GM20000 (cell line): ENCODE measurements at regions not wholly inside any gene's neighbourhood (a gene's known extent, or its start where the extent isn't known, plus 50 kb on each side); places are given as distances from the start of the nearest gene placed in this dataset.

ENCODE experiments used
- DNase-seq: peaks from one replicate; pipeline ENCODE4 v3.0.0; 2012; ENCODE audit warnings: low spot score
- CTCF ChIP-seq: IDR thresholded peaks from 2 replicates; pipeline ENCODE4 v1.5.1; 2012; ENCODE audit warnings: mild to moderate bottlenecking, control low read depth; ENCODE audit errors: extremely low read depth, missing control alignments

DNA sequence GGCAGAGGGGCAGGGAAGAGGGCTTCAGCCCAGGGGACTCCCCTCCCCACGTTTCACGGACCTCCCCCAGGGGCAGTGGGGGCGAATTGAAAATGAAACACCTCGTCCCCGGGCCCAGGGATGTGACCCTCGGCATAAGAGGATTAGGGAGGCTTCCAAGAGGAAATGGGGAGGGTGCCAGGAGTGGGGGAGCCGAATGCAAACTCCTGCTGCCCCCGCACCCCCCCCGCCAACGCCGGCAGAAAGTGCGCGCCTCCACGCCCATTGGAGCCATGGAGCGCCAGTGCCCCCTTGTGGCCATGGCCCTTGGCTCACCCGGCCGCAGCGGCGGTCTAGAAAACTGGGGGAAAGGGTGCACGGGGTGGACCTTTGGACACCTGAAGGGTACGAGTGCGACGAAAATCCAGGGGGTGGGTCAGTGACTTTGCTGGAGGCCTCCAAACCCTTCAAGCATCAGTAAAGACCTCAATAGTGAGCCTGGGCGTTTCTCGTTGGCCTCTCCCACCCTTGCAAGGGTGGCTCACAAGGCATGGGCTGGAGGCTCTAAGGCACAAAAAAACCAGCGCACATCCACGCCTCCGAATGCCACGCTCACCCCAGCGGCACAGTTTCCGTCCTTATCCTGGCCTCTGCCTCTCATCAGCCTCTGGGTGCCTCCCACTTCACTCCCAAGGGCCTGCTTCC lies 120.8 kb upstream of the PJA1 start:
- TF ChIP-seq CTCF = peak; percentile 72
- peak; percentile 63 for DNase-seq

DNA sequence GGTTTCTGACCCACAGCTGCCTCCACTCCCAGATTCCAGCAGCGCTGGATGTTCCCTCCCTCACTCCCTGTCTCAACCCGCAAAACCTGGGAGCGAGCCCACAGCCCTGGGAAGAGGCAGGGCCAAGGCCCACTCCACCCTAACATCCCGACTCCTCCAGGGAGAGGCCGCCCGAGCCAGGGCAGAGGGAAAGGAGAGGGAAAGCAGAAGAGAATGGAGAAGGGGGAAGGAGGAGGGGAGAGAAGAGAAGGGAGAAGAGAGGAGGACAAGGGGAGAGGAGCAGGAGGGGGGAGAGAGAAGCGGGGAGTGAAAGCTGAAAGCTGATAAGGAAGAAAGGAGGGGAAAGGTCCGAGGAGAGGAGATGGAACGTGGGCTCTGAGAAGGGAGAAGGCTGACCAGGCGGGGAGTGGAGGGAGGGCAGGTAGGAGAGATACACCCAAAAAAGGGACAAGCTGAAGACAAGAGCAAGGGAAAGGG lies 120.2 kb upstream of the PJA1 start:
- DNase-seq = no peak
- no peak for TF ChIP-seq CTCF

GRCh38 chrX:69284491-69284890 lies 119.2 kb upstream of the PJA1 start:
- no peak for DNase-seq
- no peak for TF ChIP-seq CTCF

- DNase-seq = no peak
- TF ChIP-seq CTCF = no peak
Observed at GRCh38 chrX:69282893-69283690, 117.8 kb upstream of the PJA1 start.

DNA sequence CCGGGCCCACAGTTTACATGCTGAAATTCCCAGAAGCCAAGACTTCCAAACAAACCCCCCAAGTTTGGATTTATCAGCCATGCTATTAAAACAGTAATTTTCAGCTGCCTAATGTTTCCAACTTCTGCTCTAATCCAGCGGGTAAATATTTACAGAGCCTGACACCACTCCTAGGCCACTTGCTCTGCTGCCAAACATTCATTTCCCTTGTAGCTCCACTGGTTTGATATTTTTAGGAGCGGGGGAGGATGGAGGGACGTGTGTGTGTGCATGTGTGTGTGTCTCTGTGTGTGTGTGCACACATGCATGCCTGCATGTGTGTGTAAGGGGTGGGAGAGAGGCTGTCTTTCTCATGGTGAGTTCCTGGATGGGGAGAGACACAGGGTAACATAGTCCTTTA lies 115.7 kb upstream of the PJA1 start:
- no peak for DNase-seq
- no peak for TF ChIP-seq CTCF

DNA sequence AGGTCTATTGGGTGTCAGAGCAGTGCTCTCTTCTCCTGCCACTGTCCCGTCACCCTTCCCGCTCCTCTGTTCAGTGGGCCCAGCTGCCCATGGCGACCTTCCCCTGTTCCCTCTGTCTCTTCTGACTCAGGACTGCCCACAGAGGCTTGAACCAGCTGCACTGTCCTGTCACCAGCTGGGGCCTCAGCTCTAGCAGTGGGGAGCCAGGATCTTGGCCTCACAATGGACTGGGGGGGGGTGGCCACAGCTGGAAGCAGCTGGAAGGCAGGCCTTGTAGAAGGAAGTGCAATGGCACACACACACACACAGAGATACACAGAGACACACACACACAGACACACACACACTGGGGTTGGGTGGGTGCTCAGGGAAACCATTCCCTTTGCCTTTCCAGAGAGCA lies 114.0 kb upstream of the PJA1 start:
- no peak for DNase-seq
- TF ChIP-seq CTCF = no peak

GRCh38 chrX:69278031-69278687 lies 112.9 kb upstream of the PJA1 start:
- no peak for TF ChIP-seq CTCF
- no peak for DNase-seq
